ENCODE measurements at regions not wholly inside any gene's neighbourhood (a gene's known extent, or its start where the extent isn't known, plus 50 kb on each side); places are given as distances from the start of the nearest gene placed in this dataset.
"Not testable (repeated sequence)": the region's sequence is repeated elsewhere in the genome, so short reads cannot be mapped to it uniquely, and the experiment has no call there.

- TF ChIP-seq CTCF (IDR thresholded peaks at IDR 0.05) = no peak
- Mint-ChIP-seq H3K27me3 (ENCODE audit: low read depth, poor library complexity) (no peaks in the 10 kb centered on the region), H3K36me3 (ENCODE audit: low read depth) (no peaks in the 10 kb centered on the region), H3K4me3 (no peak overlapping the region), H3K4me1 (no peaks in the 10 kb centered on the region), H3K27ac (no peak overlapping the region), H3K9me3 (no peaks in the 10 kb centered on the region)
- no peak for DNase-seq
Observed at GRCh38 chr5:106017243-106017857, 1653.4 kb downstream of the EFNA5 start.

GRCh38 chr5:106014262-106014661 lies 1656.5 kb downstream of the EFNA5 start:
- no peaks in the 10 kb centered on the region for H3K9me3 Mint-ChIP-seq
- H3K4me1 Mint-ChIP-seq = no peaks in the 10 kb centered on the region
- H3K4me3 Mint-ChIP-seq = no peak overlapping the region
- no peak for DNase-seq
- no peak for TF ChIP-seq CTCF (IDR thresholded peaks at IDR 0.05)
- no peaks in the 10 kb centered on the region for H3K36me3 Mint-ChIP-seq (ENCODE audit: low read depth)
- no peak overlapping the region for H3K27ac Mint-ChIP-seq
- H3K27me3 Mint-ChIP-seq (ENCODE audit: low read depth, poor library complexity) = peaks cover 3% of the 10 kb centered on the region

- TF ChIP-seq CTCF (IDR thresholded peaks at IDR 0.05) = no peak
- H3K4me3 Mint-ChIP-seq = no peak overlapping the region
- H3K36me3 Mint-ChIP-seq (ENCODE audit: low read depth) = no peaks in the 10 kb centered on the region
- no peaks in the 10 kb centered on the region for H3K4me1 Mint-ChIP-seq
- H3K9me3 Mint-ChIP-seq = peaks cover 15% of the 10 kb centered on the region
- no peak overlapping the region for H3K27ac Mint-ChIP-seq
- no peak for DNase-seq
- H3K27me3 Mint-ChIP-seq (ENCODE audit: low read depth, poor library complexity) = no peaks in the 10 kb centered on the region
Observed at GRCh38 chr5:106006242-106006641, 1664.5 kb downstream of the EFNA5 start.

- H3K36me3 Mint-ChIP-seq (ENCODE audit: low read depth); DNase-seq; H3K4me3 Mint-ChIP-seq; H3K4me1 Mint-ChIP-seq; H3K27ac Mint-ChIP-seq; H3K27me3 Mint-ChIP-seq (ENCODE audit: low read depth, poor library complexity): not testable (repeated sequence)
- H3K9me3 Mint-ChIP-seq = peaks cover 34% of the 10 kb centered on the region
Observed at GRCh38 chr5:105998991-105999390, 1671.7 kb downstream of the EFNA5 start.

- no peak overlapping the region for H3K27ac Mint-ChIP-seq
- H3K4me3 Mint-ChIP-seq = no peak overlapping the region
- no peak for DNase-seq
- H3K36me3 Mint-ChIP-seq (ENCODE audit: low read depth) = no peaks in the 10 kb centered on the region
- no peak for TF ChIP-seq CTCF (IDR thresholded peaks at IDR 0.05)
- H3K9me3 Mint-ChIP-seq = no peaks in the 10 kb centered on the region
- H3K4me1 Mint-ChIP-seq = no peaks in the 10 kb centered on the region
- H3K27me3 Mint-ChIP-seq (ENCODE audit: low read depth, poor library complexity) = peaks cover 3% of the 10 kb centered on the region
Observed at GRCh38 chr5:105993027-105993426, 1677.7 kb downstream of the EFNA5 start.

- no peak for TF ChIP-seq CTCF (IDR thresholded peaks at IDR 0.05)
- Mint-ChIP-seq H3K27me3 (ENCODE audit: low read depth, poor library complexity) (no peaks in the 10 kb centered on the region), H3K36me3 (ENCODE audit: low read depth) (no peaks in the 10 kb centered on the region), H3K27ac (no peak overlapping the region), H3K9me3 (no peaks in the 10 kb centered on the region), H3K4me3 (no peak overlapping the region), H3K4me1 (no peaks in the 10 kb centered on the region)
- DNase-seq = no peak
Observed at GRCh38 chr5:105982526-105982925, 1688.2 kb downstream of the EFNA5 start.

Measured in nephron progenitor cell (in vitro differentiated cells).